ENCODE measurements at regions not wholly inside any gene's neighbourhood (a gene's known extent, or its start where the extent isn't known, plus 50 kb on each side); places are given as distances from the start of the nearest gene placed in this dataset.

DNA sequence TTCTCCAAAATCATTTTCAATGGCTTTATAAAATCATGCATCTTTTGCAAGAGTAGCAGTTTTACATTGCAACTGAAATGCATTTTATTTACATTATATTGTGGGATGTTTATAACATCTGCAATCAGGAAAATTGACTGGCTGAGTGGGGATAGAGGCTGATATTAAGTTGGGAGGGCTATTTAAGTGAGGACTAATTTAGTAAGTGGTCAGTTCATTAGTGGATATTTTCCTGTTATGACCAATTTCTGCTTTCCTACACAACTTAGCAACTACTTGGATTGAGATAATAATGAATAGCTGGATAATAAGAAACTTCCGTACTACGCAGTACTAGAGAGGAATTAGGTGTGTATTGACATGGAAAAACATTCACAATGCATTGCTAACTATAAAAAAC is 92.9 kb upstream of the SSBP2 start:
- Histone ChIP-seq H3K36me3 (ENCODE audit: insufficient read depth, low read length) (no peaks in the 10 kb centered on the region), H3K27ac (no peak overlapping the region), H3K4me3 (no peak overlapping the region), H3K9ac (ENCODE audit: insufficient read length) (no peak overlapping the region), H3K9me3 (ENCODE audit: low read depth, low read length) (no peaks in the 10 kb centered on the region)
- TF ChIP-seq FOXP2 (optimal IDR thresholded peaks at IDR 0.05; ENCODE audit: control extremely low read depth, extremely low read length, insufficient read depth) (no peak), EZH2 (IDR thresholded peaks at IDR 0.05) (no peak), POLR2AphosphoS5 (IDR thresholded peaks at IDR 0.05; ENCODE audit: borderline replicate concordance, low read depth, low read length) (no peak)
- DNase-seq (ENCODE audit: low read depth, low spot score) = no peak

- no peak for TF ChIP-seq POLR2AphosphoS5 (IDR thresholded peaks at IDR 0.05; ENCODE audit: borderline replicate concordance, low read depth, low read length)
- TF ChIP-seq FOXP2 (optimal IDR thresholded peaks at IDR 0.05; ENCODE audit: control extremely low read depth, extremely low read length, insufficient read depth) = no peak
- TF ChIP-seq EZH2 (IDR thresholded peaks at IDR 0.05) = no peak
- peak overlapping the region; percentile 11; the same call in 1 of the 2 replicates for H3K27ac ChIP-seq
- 0 out of 2 replicates have a peak overlapping the region, but pooled peaks have one; percentile 1 for H3K4me3 ChIP-seq
- DNase-seq (ENCODE audit: low read depth, low spot score) = no peak
- H3K9me3 ChIP-seq (ENCODE audit: low read depth, low read length) = no peaks in the 10 kb centered on the region
- peak overlapping the region; percentile 49 for H3K9ac ChIP-seq (ENCODE audit: insufficient read length)
- no peaks in the 10 kb centered on the region for H3K36me3 ChIP-seq (ENCODE audit: insufficient read depth, low read length)
Measured at GRCh38 chr5:81842795-81843398, 92.0 kb upstream of the SSBP2 start.

GRCh38 chr5:81839034-81839433 is 88.1 kb upstream of the SSBP2 start:
- H3K36me3 ChIP-seq (ENCODE audit: insufficient read depth, low read length) = no peaks in the 10 kb centered on the region
- no peak overlapping the region for H3K27ac ChIP-seq
- H3K4me3 ChIP-seq = no peak overlapping the region
- TF ChIP-seq EZH2 (IDR thresholded peaks at IDR 0.05) (no peak), FOXP2 (optimal IDR thresholded peaks at IDR 0.05; ENCODE audit: control extremely low read depth, extremely low read length, insufficient read depth) (no peak), POLR2AphosphoS5 (IDR thresholded peaks at IDR 0.05; ENCODE audit: borderline replicate concordance, low read depth, low read length) (no peak)
- no peaks in the 10 kb centered on the region for H3K9me3 ChIP-seq (ENCODE audit: low read depth, low read length)
- H3K9ac ChIP-seq (ENCODE audit: insufficient read length) = no peak overlapping the region
- DNase-seq (ENCODE audit: low read depth, low spot score) = no peak

DNA sequence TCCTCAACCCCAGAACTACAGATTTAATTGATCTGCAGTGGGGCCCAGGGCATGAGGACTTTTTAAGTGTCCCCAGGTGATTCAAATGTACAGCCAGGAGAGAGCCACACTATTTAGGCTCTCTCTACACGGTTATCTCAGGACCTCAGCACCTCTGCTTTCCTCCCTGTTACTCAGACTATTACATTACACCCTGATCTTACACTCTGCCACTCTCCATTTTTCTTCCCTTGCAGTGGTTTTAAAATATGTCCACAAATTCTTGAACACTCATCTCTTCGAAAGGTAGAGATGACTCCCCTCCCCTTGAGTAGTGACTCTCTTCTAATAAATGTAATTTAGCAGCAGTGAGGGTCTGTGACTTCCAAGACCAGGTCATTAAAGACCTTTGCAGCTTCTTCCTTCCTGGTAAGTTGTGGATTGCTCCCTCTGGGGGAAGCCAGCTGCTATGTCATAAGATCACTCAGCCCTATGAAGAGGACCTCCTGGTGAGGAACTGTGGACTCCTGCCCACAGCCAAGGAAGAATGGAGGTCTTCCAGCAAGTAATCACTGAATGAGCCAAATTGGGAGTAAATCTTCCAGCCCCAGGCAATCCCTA is 87.5 kb upstream of the SSBP2 start:
- TF ChIP-seq POLR2AphosphoS5 (IDR thresholded peaks at IDR 0.05; ENCODE audit: borderline replicate concordance, low read depth, low read length) (no peak), FOXP2 (optimal IDR thresholded peaks at IDR 0.05; ENCODE audit: control extremely low read depth, extremely low read length, insufficient read depth) (no peak), EZH2 (IDR thresholded peaks at IDR 0.05) (no peak)
- Histone ChIP-seq H3K9ac (ENCODE audit: insufficient read length) (no peak overlapping the region), H3K27ac (no peak overlapping the region), H3K4me3 (no peak overlapping the region), H3K9me3 (ENCODE audit: low read depth, low read length) (no peaks in the 10 kb centered on the region), H3K36me3 (ENCODE audit: insufficient read depth, low read length) (no peaks in the 10 kb centered on the region)
- DNase-seq (ENCODE audit: low read depth, low spot score) = no peak

DNA sequence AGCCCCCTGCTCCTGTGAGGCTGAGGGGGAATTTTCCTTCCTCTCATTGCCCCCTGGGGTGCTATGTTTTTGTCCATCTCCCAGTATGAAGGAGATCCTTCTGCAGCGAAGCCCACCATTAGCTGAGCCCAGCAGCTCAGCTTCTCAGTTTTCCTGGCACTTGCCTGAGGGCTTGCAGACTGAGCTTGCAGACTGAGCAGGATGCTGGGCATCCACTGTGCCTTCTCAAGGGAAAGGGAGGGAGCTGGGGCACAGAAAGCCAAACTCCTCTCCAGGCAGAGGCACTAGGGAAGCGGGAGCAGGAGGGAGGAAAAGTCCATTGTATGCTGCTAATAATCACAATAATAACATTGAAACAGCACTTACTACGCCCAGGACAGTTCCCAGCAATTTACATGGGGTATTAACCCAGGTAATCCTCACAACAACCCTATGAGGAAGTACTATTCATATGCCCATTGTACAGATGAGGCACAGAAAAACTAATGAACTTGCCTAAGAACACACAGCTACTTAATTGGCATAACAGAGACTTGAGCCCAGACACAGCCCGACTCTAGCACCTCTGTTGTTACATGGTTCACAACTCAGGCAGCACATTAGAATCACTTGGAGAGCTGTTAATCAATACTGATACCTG is 86.9 kb upstream of the SSBP2 start:
- Histone ChIP-seq H3K27ac (no peak overlapping the region), H3K9me3 (ENCODE audit: low read depth, low read length) (no peaks in the 10 kb centered on the region), H3K36me3 (ENCODE audit: insufficient read depth, low read length) (no peaks in the 10 kb centered on the region), H3K9ac (ENCODE audit: insufficient read length) (no peak overlapping the region), H3K4me3 (no peak overlapping the region)
- DNase-seq (ENCODE audit: low read depth, low spot score) = no peak
- TF ChIP-seq FOXP2 (optimal IDR thresholded peaks at IDR 0.05; ENCODE audit: control extremely low read depth, extremely low read length, insufficient read depth) (no peak), POLR2AphosphoS5 (IDR thresholded peaks at IDR 0.05; ENCODE audit: borderline replicate concordance, low read depth, low read length) (no peak)

DNA sequence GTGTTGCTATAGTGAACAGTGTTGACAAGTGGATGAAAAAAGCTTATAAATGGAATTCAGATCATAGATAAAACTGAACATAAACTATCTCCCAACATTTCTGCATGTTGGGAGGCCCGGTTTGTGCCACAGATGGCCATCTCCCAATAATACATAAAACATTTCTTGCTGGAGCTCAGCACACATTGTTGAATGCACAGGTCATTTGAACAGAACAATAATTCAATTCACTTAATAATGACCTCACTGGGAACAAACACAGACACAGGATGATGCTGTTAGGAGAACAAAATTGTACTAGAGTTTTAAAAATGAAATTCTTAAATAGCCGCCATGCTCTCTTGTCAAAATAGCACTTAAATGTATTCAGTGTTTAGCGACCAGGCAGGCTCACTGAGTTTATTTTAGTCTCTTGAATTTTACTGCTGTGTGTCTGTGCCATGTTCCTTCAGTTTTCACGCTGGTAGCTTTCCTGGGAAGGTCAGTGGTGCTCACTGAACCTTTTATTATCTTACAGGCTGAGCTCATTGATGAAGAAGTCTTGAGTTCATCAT is 85.0 kb upstream of the SSBP2 start:
- DNase-seq (ENCODE audit: low read depth, low spot score) = no peak
- Histone ChIP-seq H3K27ac (no peak overlapping the region), H3K4me3 (no peak overlapping the region), H3K9ac (ENCODE audit: insufficient read length) (no peak overlapping the region), H3K9me3 (ENCODE audit: low read depth, low read length) (no peaks in the 10 kb centered on the region), H3K36me3 (ENCODE audit: insufficient read depth, low read length) (no peaks in the 10 kb centered on the region)
- TF ChIP-seq FOXP2 (optimal IDR thresholded peaks at IDR 0.05; ENCODE audit: control extremely low read depth, extremely low read length, insufficient read depth) = no peak
- no peak for TF ChIP-seq EZH2 (IDR thresholded peaks at IDR 0.05)
- no peak for TF ChIP-seq POLR2AphosphoS5 (IDR thresholded peaks at IDR 0.05; ENCODE audit: borderline replicate concordance, low read depth, low read length)

DNA sequence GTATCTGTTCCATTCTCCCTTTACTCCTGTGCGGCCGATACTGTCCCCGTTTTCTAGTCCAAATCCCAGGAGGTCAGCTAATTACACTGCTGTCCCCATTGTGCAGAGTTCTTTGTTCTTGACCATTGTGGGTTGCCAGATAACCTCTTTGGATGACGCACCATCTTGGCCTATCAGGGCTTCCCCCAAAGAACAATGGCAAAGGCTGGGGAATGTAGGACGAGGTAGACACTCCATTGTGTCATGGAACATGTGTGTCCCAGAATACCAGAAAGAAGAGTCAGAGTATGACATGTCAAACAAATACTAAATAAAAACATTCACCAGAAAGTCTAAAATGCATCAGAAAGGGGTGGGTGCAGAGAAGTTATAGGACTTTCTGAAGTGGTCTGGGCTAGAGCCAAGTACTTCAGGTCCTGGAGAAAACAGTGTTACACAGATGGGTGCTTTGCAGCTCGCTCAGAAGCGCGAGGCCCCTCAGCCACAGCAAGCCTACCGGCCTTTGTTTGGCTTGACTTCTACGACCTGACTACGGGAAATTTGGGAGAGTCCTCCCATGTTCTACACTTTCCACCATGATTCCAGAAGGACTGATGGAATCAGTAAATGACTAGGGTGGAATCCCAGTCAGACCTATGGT is 83.2 kb upstream of the SSBP2 start:
- Histone ChIP-seq H3K27ac (no peak overlapping the region), H3K36me3 (ENCODE audit: insufficient read depth, low read length) (no peaks in the 10 kb centered on the region), H3K9me3 (ENCODE audit: low read depth, low read length) (no peaks in the 10 kb centered on the region), H3K9ac (ENCODE audit: insufficient read length) (no peak overlapping the region), H3K4me3 (no peak overlapping the region)
- TF ChIP-seq EZH2 (IDR thresholded peaks at IDR 0.05) (no peak), POLR2AphosphoS5 (IDR thresholded peaks at IDR 0.05; ENCODE audit: borderline replicate concordance, low read depth, low read length) (no peak), FOXP2 (optimal IDR thresholded peaks at IDR 0.05; ENCODE audit: control extremely low read depth, extremely low read length, insufficient read depth) (no peak)
- DNase-seq (ENCODE audit: low read depth, low spot score) = no peak

DNA sequence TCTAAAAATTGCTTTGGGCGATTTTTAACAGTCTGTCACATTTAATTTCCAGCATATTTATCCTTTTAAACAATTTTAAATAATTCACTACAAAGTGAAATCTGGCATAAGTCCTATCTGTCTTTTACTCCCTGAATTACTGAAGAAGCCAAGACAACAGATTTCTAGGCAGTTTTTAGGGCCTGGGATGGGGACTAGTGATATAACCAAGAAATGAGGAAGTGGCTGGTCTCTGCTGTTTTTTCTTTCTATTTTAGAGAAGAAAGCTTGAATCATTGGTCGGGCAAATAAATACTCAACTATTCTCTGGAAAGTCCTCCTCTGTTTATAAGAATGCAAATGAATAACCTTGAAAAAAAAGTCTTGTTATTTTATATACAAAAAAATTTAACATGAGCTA is 79.7 kb upstream of the SSBP2 start:
- no peak overlapping the region for H3K4me3 ChIP-seq
- TF ChIP-seq EZH2 (IDR thresholded peaks at IDR 0.05) (no peak), FOXP2 (optimal IDR thresholded peaks at IDR 0.05; ENCODE audit: control extremely low read depth, extremely low read length, insufficient read depth) (no peak), POLR2AphosphoS5 (IDR thresholded peaks at IDR 0.05; ENCODE audit: borderline replicate concordance, low read depth, low read length) (no peak)
- H3K36me3 ChIP-seq (ENCODE audit: insufficient read depth, low read length) = no peaks in the 10 kb centered on the region
- H3K9ac ChIP-seq (ENCODE audit: insufficient read length) = no peak overlapping the region
- DNase-seq (ENCODE audit: low read depth, low spot score) = no peak
- no peaks in the 10 kb centered on the region for H3K9me3 ChIP-seq (ENCODE audit: low read depth, low read length)
- H3K27ac ChIP-seq = no peak overlapping the region
